Raji (cell line): ENCODE measurements at regions not wholly inside any gene's neighbourhood (a gene's known extent, or its start where the extent isn't known, plus 50 kb on each side); places are given as distances from the start of the nearest gene placed in this dataset.

Experiments
- POLR2A ChIP-seq: IDR thresholded peaks from 2 replicates; pipeline ENCODE4 v1.6.1; 2011; ENCODE audit warnings: low read depth, low read length, control low read depth; ENCODE audit not compliant: insufficient read depth

- TF ChIP-seq POLR2A, result no peak
Measured at GRCh38 chr9:119522381-119522780, 153.1 kb upstream of the BRINP1 start.

- TF ChIP-seq POLR2A, result no peak
Measured at GRCh38 chr9:119509291-119509905, 140.2 kb upstream of the BRINP1 start.

- TF ChIP-seq POLR2A, result no peak
Measured at GRCh38 chr9:119501374-119501773, 132.1 kb upstream of the BRINP1 start.

DNA sequence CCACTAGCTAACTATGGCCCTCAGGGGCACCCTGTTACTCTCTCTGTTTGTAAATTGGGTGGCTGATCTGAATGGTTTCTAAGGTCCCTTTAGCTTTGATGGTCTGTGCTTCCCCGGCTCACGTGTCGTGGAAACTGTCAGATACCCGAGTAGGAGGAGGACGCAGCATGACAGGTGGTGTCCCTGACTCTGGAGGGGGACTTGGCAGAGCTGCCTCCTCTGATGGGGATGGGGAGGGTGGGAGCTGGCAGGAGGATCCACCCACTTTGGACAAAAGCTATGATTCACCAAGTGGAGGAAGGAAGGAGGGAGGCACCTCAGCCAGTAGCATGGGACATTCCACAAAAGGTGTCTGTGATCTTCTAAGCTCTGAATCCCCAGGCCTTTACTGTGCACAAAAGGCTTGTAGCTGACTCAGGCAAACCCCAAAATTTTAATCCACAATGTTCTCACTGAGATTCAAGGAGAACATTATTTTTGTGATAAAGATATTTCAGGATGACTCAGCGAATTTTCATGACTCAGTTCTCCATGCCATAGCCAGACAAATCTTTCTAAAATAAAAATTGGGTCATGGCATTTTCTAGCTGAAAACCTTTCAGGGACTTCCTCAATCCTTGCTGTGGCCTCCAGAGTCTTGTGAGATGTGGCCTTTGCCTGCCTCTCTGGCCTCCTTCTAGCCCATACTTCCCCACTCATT lies 131.0 kb upstream of the BRINP1 start:
- TF ChIP-seq POLR2A, result no peak

GRCh38 chr9:119487118-119487827 lies 118.0 kb upstream of the BRINP1 start:
- TF ChIP-seq POLR2A, result no peak

DNA sequence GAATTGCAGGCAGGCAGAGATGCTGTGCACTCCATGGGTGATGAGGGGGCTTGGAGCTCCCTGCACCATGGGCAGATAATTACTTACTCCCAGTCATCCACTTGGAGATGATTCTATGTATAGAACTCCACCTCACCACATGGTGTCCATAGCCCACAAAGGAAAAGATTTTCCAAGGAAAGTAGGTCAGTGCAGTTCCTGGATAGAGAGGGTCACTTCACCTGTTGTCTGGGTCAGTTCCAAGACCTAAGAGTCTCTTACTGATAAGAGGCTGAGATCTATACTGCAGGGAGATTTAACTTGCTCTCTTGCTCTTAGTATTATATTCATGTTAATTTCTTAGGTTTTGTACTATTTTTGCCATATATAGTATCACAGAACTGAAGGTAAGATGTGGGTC lies 113.9 kb upstream of the BRINP1 start:
- TF ChIP-seq POLR2A, result no peak

GRCh38 chr9:119477197-119477596 lies 108.0 kb upstream of the BRINP1 start:
- no peak for TF ChIP-seq POLR2A

DNA sequence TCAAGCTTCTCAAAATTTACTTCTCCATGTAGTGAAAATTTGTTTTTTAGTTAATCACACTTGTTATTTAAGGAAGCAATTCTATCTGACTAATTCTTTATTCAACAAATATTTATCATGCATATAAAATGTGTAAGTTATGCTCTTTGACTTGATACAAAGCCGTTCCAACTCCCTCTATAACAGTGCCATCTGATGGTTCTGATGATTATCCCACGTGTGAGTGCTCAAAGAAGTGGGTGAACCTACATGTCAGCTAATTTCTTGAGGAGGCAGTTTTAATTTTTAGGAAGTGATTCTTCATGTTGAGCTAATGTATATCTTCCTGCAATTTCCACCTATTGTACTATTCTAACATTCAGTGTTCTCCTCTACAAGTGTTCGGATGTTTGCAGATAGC lies 88.8 kb upstream of the BRINP1 start:
- no peak for TF ChIP-seq POLR2A

DNA sequence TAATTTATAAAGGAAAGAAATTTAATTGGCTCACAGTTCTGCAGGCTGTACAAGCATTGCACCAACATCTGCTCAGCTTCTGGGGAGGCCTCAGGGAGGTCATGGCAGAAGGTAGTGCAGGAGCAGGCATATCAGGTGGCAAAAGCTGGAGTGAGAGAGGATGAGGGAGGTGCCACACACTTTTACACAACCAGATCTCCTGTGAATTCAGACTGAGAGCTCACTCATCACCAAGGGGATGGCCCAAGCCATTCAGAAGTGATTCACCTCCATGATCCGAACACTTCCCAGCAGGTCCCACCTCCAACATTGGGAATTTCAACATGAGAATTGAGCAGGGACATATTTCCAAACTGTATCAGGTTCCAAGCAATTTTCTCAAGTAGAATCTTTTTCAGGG lies 84.7 kb upstream of the BRINP1 start:
- TF ChIP-seq POLR2A, result no peak

DNA sequence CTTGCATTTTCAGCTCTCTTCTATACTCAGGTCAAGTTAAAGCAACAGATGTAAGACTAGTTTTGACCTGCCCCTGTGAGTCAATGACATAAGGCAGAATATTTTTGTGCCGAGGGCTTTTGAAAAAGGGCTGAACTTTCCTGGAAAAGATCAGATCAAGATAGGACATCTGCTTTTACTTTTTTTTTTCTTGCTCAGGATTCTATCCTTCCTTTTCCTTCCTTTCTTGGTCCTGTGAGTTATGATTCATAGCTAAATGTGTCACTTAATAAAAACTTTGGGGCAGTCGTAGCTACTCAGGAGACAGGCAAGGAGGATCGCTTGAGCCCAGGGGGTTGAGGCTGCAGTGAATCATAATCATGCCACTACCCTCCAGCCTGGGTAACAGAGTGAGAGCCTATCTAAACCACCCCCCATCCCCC lies 84.3 kb upstream of the BRINP1 start:
- no peak for TF ChIP-seq POLR2A

GRCh38 chr9:119451426-119451825 lies 82.2 kb upstream of the BRINP1 start:
- no peak for TF ChIP-seq POLR2A

GRCh38 chr9:119443179-119443578 lies 73.9 kb upstream of the BRINP1 start:
- no peak for TF ChIP-seq POLR2A

GRCh38 chr9:119441832-119442231 lies 72.6 kb upstream of the BRINP1 start:
- TF ChIP-seq POLR2A, result no peak

- TF ChIP-seq POLR2A, result no peak
Measured at GRCh38 chr9:119441338-119441737, 72.1 kb upstream of the BRINP1 start.

GRCh38 chr9:119436261-119436660 lies 67.0 kb upstream of the BRINP1 start:
- no peak for TF ChIP-seq POLR2A

DNA sequence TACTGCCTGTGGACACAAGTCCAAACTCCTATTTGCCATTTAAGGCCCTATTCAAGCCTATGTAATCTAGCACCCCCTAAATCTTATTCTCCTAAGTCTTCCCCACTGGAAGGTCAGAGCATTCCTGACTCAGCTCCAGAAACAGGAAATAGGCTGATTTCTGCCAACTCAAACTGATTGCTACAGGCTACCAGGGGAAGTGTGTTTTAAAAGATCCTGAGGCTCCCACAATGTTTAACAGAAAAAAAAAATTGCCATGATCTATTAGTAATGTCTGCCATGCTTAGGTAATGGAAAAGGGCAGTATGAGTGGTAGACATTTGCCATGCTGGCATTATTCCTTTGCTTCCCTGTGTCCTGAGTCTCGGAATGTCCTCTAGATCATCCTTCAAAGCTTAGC lies 65.8 kb upstream of the BRINP1 start:
- TF ChIP-seq POLR2A, result no peak
